Prostate gland (tissue), 2 donors: ENCODE measurements at regions not wholly inside any gene's neighbourhood (a gene's known extent, or its start where the extent isn't known, plus 50 kb on each side); places are given as distances from the start of the nearest gene placed in this dataset.

Experiments used
- DNase-seq: peaks from one replicate; pipeline ENCODE4 v3.0.0-alpha.2; 2019; ENCODE audit warnings: low spot score
- H3K27ac ChIP-seq, 2 donors: fragments of 200-600 bp; sonication (generic); 2 replicates each; pipeline ENCODE4 v1.5.1; 2017 to 2019
- H3K27me3 ChIP-seq: fragments of 200-600 bp; sonication (generic); replicated peaks from 2 replicates; pipeline ENCODE4 v1.5.1; 2019; ENCODE audit not compliant: insufficient read depth
- H3K36me3 ChIP-seq, 2 donors: fragments of 200-600 bp; sonication (generic); 1 replicate in 1 of 2; 2 replicates in 1 of 2; pipeline versions ENCODE4 v1.5.1 to v1.8.1; 2017 to 2019
- H3K4me1 ChIP-seq: fragments of 200-600 bp; sonication (generic); replicated peaks from 2 replicates; pipeline ENCODE4 v1.5.1; 2019
- H3K4me3 ChIP-seq, 2 donors: fragments of 200-600 bp; sonication (generic); 2 replicates each; pipeline ENCODE4 v1.5.1; 2017 to 2019
- H3K9me3 ChIP-seq: fragments of 200-600 bp; sonication (generic); 2 replicates; pipeline ENCODE4 v1.5.1; 2017
- POLR2A ChIP-seq: fragments of 450-650 bp; IDR thresholded peaks from one replicate; pipeline ENCODE4 v1.6.1; 2016; ENCODE audit warnings: antibody characterized with exemption, mild to moderate bottlenecking
- POLR2AphosphoS5 ChIP-seq: sonication (generic); formaldehyde crosslinking; IDR thresholded peaks from one replicate; pipeline ENCODE4 v1.6.1; 2017; ENCODE audit warnings: antibody characterized with exemption
- WGBS: methylation state at CpG from one replicate; pipeline ENCODE4 v1.1.5; 2018; 5-methylcytosine and 5-hydroxymethylcytosine counted together
- intact Hi-C: fragments of 100-400 bp; cut with DNase I; formaldehyde crosslinking; loops from one replicate; pipeline ENCODE4 v1.14.2; 2022
- TF ChIP-seq, protein P1 (sequence below), 4 experiments: fragments of 200-600 bp in 2 of 4; fragments of 450-650 bp in 2 of 4; sonication (generic) in 2 of 4; IDR thresholded peaks; 1 replicate in 3 of 4; 2 replicates in 1 of 4; pipeline ENCODE4 v1.5.1; 2016 to 2019; ENCODE audit warnings: antibody characterized with exemption in 4 of 4, mild to moderate bottlenecking in 2 of 4, moderate library complexity in 2 of 4

DNA sequence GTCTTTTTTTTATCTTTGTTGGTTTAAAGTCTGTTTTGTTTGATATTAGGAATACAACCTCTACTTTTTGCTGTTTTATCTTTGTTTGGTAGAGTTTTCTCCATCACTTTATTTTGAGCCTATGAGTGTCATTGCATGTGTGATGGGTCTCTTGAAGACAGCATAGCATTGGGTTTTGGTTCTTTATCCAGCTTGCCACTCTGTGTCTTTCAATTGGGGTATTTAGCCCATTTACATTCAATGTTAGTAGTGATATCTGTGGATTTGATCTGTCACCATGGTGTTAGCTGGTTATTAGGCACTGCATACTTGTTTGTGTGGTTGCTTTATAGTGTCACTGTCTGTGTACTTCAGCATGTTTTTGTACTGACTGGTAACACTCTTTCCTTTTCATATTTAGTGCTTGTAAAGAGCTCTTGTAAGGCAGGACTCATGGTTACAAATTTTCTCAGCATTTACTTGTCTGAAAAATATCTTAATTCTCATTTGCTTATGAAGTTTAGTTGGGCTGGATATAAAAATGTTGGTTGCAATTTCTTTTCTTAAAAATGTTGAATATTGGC, 845.5 kb downstream of the TLE4 start:
- TF ChIP-seq POLR2A = no peak
- TF ChIP-seq, protein P1, sequence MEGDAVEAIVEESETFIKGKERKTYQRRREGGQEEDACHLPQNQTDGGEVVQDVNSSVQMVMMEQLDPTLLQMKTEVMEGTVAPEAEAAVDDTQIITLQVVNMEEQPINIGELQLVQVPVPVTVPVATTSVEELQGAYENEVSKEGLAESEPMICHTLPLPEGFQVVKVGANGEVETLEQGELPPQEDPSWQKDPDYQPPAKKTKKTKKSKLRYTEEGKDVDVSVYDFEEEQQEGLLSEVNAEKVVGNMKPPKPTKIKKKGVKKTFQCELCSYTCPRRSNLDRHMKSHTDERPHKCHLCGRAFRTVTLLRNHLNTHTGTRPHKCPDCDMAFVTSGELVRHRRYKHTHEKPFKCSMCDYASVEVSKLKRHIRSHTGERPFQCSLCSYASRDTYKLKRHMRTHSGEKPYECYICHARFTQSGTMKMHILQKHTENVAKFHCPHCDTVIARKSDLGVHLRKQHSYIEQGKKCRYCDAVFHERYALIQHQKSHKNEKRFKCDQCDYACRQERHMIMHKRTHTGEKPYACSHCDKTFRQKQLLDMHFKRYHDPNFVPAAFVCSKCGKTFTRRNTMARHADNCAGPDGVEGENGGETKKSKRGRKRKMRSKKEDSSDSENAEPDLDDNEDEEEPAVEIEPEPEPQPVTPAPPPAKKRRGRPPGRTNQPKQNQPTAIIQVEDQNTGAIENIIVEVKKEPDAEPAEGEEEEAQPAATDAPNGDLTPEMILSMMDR (IDR thresholded peaks at IDR 0.05) = no peak
- TF ChIP-seq POLR2AphosphoS5 = no peak
- intact Hi-C loops = no loop called here
- Histone ChIP-seq H3K4me3 (no peak overlapping the region), H3K9me3 (no peaks in the 10 kb centered on the region), H3K27me3 (no peaks in the 10 kb centered on the region), H3K36me3 (no peaks in the 10 kb centered on the region), H3K27ac (no peak overlapping the region), H3K4me1 (no peaks in the 10 kb centered on the region)
- no peak for DNase-seq

- intact Hi-C loops = no loop called here
- no peaks in the 10 kb centered on the region for H3K9me3 ChIP-seq
- no peak for DNase-seq
These were observed 838.3 kb downstream of the TLE4 start for GRCh38 chr9:80410106-80410505.

GRCh38 chr9:80407220-80407619, 835.5 kb downstream of the TLE4 start:
- 94% methylated on average over 5 of the region's 5 CpGs for WGBS
- Histone ChIP-seq H3K9me3 (no peaks in the 10 kb centered on the region), H3K36me3 (no peaks in the 10 kb centered on the region), H3K27ac (no peak overlapping the region), H3K4me1 (no peaks in the 10 kb centered on the region), H3K4me3 (no peak overlapping the region), H3K27me3 (no peaks in the 10 kb centered on the region)
- no peak for DNase-seq
- intact Hi-C loops = no loop called here
- TF ChIP-seq, protein P1 (IDR thresholded peaks at IDR 0.05) = no peak

More at GRCh38 chr9:80410106-80410505, 838.3 kb downstream of the TLE4 start:
- H3K4me3 ChIP-seq = no peak overlapping the region
- WGBS = 33% methylated on average over 5 of the region's 5 CpGs
- no peaks in the 10 kb centered on the region for H3K27me3 ChIP-seq
- H3K4me1 ChIP-seq = no peaks in the 10 kb centered on the region
- TF ChIP-seq POLR2A (no peak), POLR2AphosphoS5 (no peak)
- TF ChIP-seq, protein P1 (IDR thresholded peaks at IDR 0.05) = no peak
- H3K36me3 ChIP-seq = no peaks in the 10 kb centered on the region
- no peak overlapping the region for H3K27ac ChIP-seq

GRCh38 chr9:80401243-80401642, 829.5 kb downstream of the TLE4 start:
- TF ChIP-seq, protein P1 (IDR thresholded peaks at IDR 0.05) = no peak
- TF ChIP-seq POLR2A (no peak), POLR2AphosphoS5 (no peak)
- no peak overlapping the region for H3K27ac ChIP-seq
- H3K4me3 ChIP-seq = no peak overlapping the region
- DNase-seq = no peak
- no peaks in the 10 kb centered on the region for H3K27me3 ChIP-seq
- no peaks in the 10 kb centered on the region for H3K36me3 ChIP-seq
- no peaks in the 10 kb centered on the region for H3K4me1 ChIP-seq
- WGBS = 96% methylated on average over 4 of the region's 4 CpGs
- intact Hi-C loops = no loop called here
- H3K9me3 ChIP-seq = no peaks in the 10 kb centered on the region

DNA sequence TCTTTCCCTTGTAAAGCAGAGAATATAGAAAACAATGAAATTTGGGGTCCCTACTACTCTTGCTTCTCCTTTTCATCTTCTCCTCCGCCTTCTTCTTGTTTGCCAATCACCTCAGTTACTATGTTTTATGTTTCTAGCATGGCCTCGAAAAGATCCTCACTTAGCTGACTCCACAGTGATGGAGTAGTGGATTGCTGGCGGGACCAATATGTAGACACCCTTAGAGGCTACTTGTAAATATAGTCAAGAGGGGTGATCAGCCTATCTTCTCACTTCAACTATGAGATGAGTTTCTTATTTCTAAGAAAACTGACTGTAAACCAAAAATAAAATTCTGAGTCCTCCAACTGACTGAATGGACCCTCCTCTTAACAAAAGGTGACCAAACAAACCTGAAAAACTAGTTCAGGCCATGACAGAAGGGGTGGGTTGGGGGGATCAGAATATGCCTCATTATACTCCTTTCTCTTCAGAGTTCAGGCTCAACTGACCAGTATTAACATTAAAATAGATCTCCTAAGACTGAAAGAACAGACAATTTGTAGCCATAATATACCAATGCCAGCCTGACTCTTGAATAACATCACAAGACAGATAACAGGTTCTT, 829.0 kb downstream of the TLE4 start:
- TF ChIP-seq, protein P1 (IDR thresholded peaks at IDR 0.05) = no peak
- Histone ChIP-seq H3K27ac (no peak overlapping the region), H3K4me1 (no peaks in the 10 kb centered on the region), H3K9me3 (no peaks in the 10 kb centered on the region), H3K27me3 (no peaks in the 10 kb centered on the region), H3K4me3 (no peak overlapping the region), H3K36me3 (no peaks in the 10 kb centered on the region)
- WGBS = 84% methylated on average over 3 of the region's 3 CpGs
- intact Hi-C loops = no loop called here
- DNase-seq = no peak
